ENCODE measurements at regions not wholly inside any gene's neighbourhood (a gene's known extent, or its start where the extent isn't known, plus 50 kb on each side); places are given as distances from the start of the nearest gene placed in this dataset.

DNA sequence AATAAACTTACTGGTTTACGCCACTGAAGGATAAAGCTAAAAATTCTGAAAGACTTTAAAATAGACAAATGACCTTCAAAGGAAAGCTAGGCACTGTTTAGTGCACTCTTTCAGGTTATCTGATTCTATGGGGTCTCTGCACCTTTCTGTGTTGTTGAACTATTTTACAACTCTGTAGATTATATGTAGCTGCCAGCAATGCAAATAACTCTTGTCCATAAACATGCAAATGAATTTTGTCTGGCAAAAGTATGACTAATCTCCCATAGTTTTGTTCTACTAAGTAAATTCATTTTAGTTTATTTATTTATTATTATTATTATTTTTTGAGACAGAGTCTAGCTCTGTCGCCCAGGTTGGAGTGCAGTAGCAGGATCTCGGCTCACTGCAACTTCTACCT lies 266.3 kb upstream of the CCDC196 start:
- TF ChIP-seq CTCF (conservative IDR thresholded peaks at IDR 0.05; ENCODE audit: low read depth, low read length) (no peak), EZH2 (IDR thresholded peaks at IDR 0.05; ENCODE audit: borderline replicate concordance, low read depth, low read length, poor library complexity, severe bottlenecking) (no peak)
